H1 (cell line): ENCODE measurements at regions not wholly inside any gene's neighbourhood (a gene's known extent, or its start where the extent isn't known, plus 50 kb on each side); places are given as distances from the start of the nearest gene placed in this dataset.

ENCODE experiments used
- KDM5A ChIP-seq: fragments of 200-600 bp; IDR thresholded peaks from 2 replicates; pipeline ENCODE4 v1.7.1; 2012; ENCODE audit warnings: mild to moderate bottlenecking, low read length, inconsistent platforms, mixed read lengths
- NRF1 ChIP-seq: IDR thresholded peaks from 2 replicates; pipeline ENCODE4 v1.6.1; 2011; ENCODE audit warnings: mild to moderate bottlenecking, low read depth, low read length, improper control_type of control experiment
- SRF ChIP-seq: IDR thresholded peaks from 2 replicates; pipeline ENCODE4 v1.6.1; 2011; ENCODE audit warnings: mild to moderate bottlenecking, low read depth, low read length, moderate library complexity

GRCh38 chr14:35965400-35965799 is 139.3 kb downstream of the BRMS1L start (continued):
- TF ChIP-seq KDM5A (no peak), SRF (no peak), NRF1 (no peak)
